Left lung (tissue), 4 donors: ENCODE measurements at regions not wholly inside any gene's neighbourhood (a gene's known extent, or its start where the extent isn't known, plus 50 kb on each side); places are given as distances from the start of the nearest gene placed in this dataset.

Experiments
- ATAC-seq: fragments of 200-7000 bp; cut with Tn5 transposase; one replicate; pipeline ENCODE4 v1.9.1; 2020; ENCODE audit warnings: moderate library complexity
- DNase-seq, 4 donors: peaks; one replicate each; pipeline ENCODE4 v3.0.0-alpha.2; 2013 to 2020
- H3K27ac ChIP-seq, 2 donors: fragments of 200-600 bp; sonication (generic) in 1 of 2; one replicate each; pipeline versions ENCODE4 v1.5.0 to v1.8.0; 2020 to 2021
- H3K27me3 ChIP-seq, 2 donors: fragments of 200-600 bp; sonication (generic) in 1 of 2; one replicate each; pipeline versions ENCODE4 v1.5.0 to v1.8.0; 2020 to 2021
- H3K36me3 ChIP-seq, 2 donors: fragments of 200-600 bp; sonication (generic) in 1 of 2; one replicate each; pipeline versions ENCODE4 v1.5.0 to v1.8.0; 2020 to 2021
- H3K4me1 ChIP-seq, 2 donors: fragments of 200-600 bp; one replicate each; pipeline ENCODE4 v1.8.0; 2021
- H3K4me3 ChIP-seq, 2 donors: fragments of 200-600 bp; sonication (generic) in 1 of 2; one replicate each; pipeline versions ENCODE4 v1.5.0 to v1.8.0; 2020 to 2021; ENCODE audit warnings: mild to moderate bottlenecking in 1 of 2
- H3K9me3 ChIP-seq, 2 donors: fragments of 200-600 bp; sonication (generic) in 1 of 2; one replicate each; pipeline versions ENCODE4 v1.5.0 to v1.8.0; 2020 to 2021
- intact Hi-C, 2 donors: fragments of 100-400 bp; cut with DNase I; formaldehyde crosslinking; loops; one replicate each; pipeline versions ENCODE4 v1.11.2 to v1.14.2; 2022
- TF ChIP-seq, protein P1 (sequence below), 2 donors: fragments of 200-600 bp; sonication (generic) in 1 of 2; IDR thresholded peaks; one replicate each; pipeline versions ENCODE4 v1.5.0 to v1.8.0; 2021; ENCODE audit warnings: antibody characterized with exemption in 2 of 2
- donor health status: DM: no; HTN: yes; CAD: no.
- donor health status: DM: no; HTN: no; CAD: no.

DNA sequence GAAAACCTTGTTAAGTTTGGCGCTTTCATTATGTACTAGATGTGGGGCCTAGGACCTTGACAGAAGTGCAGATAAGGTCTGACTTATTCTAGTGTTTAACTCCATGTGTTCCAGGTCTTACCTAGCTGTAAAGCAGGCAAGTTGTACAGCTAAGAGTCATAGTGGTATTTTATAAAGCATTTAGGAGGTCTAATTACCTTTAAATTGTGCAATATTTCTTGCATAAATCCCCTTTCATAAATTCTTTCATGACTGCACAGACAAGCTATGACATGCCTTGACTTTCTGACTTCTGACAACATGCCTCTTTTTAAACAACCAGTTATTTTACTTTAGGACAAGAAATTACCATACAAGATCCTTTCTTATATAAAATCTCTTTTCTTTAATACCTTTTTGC is 151.6 kb upstream of the VSTM2A start:
- H3K9me3 ChIP-seq: peaks cover 0 to 13% of the 10 kb centered on the region in 2 donors
- no peaks in the 10 kb centered on the region for H3K27me3 ChIP-seq
- intact Hi-C loops: no loop called here
- H3K4me1 ChIP-seq: no peaks in the 10 kb centered on the region
- no peak for DNase-seq
- no peak overlapping the region for H3K27ac ChIP-seq
- no peak overlapping the region for H3K4me3 ChIP-seq
- no peaks in the 10 kb centered on the region for H3K36me3 ChIP-seq
- TF ChIP-seq, protein P1, sequence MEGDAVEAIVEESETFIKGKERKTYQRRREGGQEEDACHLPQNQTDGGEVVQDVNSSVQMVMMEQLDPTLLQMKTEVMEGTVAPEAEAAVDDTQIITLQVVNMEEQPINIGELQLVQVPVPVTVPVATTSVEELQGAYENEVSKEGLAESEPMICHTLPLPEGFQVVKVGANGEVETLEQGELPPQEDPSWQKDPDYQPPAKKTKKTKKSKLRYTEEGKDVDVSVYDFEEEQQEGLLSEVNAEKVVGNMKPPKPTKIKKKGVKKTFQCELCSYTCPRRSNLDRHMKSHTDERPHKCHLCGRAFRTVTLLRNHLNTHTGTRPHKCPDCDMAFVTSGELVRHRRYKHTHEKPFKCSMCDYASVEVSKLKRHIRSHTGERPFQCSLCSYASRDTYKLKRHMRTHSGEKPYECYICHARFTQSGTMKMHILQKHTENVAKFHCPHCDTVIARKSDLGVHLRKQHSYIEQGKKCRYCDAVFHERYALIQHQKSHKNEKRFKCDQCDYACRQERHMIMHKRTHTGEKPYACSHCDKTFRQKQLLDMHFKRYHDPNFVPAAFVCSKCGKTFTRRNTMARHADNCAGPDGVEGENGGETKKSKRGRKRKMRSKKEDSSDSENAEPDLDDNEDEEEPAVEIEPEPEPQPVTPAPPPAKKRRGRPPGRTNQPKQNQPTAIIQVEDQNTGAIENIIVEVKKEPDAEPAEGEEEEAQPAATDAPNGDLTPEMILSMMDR (IDR thresholded peaks at IDR 0.05): no peak
- no peak for ATAC-seq

DNA sequence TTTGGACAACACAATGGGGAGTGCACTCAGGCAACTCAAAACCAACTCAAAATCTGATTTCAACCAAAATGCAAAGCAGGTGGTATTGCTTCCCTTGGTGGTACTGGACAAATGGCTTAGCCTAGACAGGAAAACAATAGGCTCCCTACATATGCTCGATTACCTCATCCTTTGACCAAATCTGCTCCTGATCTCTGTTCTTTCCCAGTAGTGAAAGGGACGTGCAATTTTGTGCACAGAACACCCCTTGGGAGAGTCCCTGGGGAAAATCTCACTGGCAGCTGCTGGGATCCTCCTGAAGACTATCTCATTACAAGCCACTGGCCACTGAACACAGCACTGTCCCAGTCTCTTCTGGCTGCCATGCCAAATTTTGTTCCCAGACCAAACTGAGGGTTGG is 149.2 kb upstream of the VSTM2A start:
- H3K4me3 ChIP-seq: no peak overlapping the region
- no peak overlapping the region for H3K27ac ChIP-seq
- H3K36me3 ChIP-seq: no peaks in the 10 kb centered on the region
- H3K27me3 ChIP-seq: no peaks in the 10 kb centered on the region
- H3K9me3 ChIP-seq: peaks cover 0 to 7% of the 10 kb centered on the region in 2 donors
- DNase-seq (no peak), ATAC-seq (no peak)
- TF ChIP-seq, protein P1 (IDR thresholded peaks at IDR 0.05): no peak
- intact Hi-C loops: no loop called here
- H3K4me1 ChIP-seq: no peaks in the 10 kb centered on the region

DNA sequence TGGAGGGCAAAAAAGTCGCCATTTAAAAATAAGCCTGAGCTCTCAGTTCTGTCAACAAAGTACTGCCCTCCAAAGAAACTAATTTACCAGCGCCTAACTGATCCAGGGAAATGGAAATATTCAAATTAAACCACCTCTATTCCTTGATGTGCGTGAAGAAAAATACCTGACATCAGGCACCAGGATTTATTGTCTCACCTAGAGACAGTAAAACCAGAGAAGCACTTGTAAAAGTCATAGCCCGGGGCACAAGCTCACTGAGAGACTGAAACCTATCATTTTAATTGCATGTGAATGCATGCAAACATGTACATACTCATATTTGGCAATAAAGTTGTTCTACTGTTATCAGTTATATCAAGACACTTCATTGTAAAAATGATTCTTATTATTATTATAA is 147.3 kb upstream of the VSTM2A start:
- Histone ChIP-seq H3K9me3 (peaks cover 0 to 6% of the 10 kb centered on the region in 2 donors), H3K4me1 (no peaks in the 10 kb centered on the region), H3K36me3 (no peaks in the 10 kb centered on the region), H3K27ac (no peak overlapping the region), H3K27me3 (no peaks in the 10 kb centered on the region), H3K4me3 (no peak overlapping the region)
- DNase-seq (no peak), ATAC-seq (no peak)
- intact Hi-C loops: no loop called here
- TF ChIP-seq, protein P1 (IDR thresholded peaks at IDR 0.05): no peak

DNA sequence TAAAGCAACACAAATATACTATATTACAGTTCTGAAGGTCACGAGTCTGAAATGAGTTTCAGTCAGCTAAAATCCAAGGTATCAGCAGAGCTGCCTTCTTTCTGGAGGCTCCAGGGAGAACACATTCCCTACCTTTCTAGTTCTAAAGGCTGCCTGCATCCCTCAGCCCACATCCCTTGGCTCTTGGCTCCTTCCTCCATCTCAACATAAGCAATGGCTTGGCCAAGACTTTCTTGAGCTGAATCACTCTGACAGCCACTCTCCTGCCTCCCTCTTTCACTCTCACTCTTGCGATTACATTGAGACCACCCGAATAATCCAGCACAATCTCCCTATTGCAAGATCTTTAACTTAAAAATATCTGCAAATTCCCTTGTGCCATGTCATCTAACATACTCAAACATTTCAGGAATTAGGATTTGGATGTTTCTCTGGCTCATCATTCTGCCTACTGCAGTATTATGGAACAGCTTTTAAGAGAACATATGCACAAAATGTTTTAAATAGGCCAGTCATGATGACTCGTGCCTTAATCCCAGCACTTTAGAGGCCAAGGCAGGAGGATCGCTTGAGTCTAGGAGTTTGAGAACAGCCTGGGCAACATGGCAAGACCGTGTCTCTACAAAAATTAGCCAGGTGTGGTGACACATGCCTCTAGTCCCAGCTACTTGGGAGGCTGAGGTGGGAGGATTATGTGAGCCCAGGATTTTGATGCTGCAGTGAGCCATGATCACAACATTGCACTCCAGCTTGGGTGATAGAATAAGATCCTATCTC is 144.2 kb upstream of the VSTM2A start:
- Histone ChIP-seq H3K36me3 (no peaks in the 10 kb centered on the region), H3K4me1 (no peaks in the 10 kb centered on the region), H3K27ac (no peak overlapping the region), H3K27me3 (no peaks in the 10 kb centered on the region), H3K4me3 (no peak overlapping the region), H3K9me3 (no peaks in the 10 kb centered on the region)
- no peak for ATAC-seq
- DNase-seq: no peak
- intact Hi-C loops: no loop called here
- TF ChIP-seq, protein P1 (IDR thresholded peaks at IDR 0.05): no peak

DNA sequence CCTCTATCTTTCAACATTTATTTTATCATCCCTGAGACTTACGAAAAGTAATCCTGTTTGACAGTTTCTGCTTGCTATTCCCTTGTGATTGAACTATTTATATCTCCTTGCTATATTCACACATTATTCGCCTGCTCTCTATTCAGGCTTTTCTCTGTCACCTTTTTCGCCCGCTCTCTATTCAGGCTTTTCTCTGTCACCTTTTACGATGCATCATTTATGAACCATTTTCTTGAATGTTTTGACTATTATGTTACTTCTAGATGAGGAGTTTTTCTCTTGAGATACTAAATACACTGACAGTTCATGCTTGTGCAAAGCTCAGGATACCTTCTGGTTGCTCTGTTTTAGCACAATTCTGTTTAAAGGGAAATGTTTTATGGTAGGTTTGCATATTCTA is 143.3 kb upstream of the VSTM2A start:
- Histone ChIP-seq H3K4me1 (no peaks in the 10 kb centered on the region), H3K27me3 (no peaks in the 10 kb centered on the region), H3K36me3 (no peaks in the 10 kb centered on the region), H3K4me3 (no peak overlapping the region), H3K9me3 (no peaks in the 10 kb centered on the region), H3K27ac (no peak overlapping the region)
- ATAC-seq (no peak), DNase-seq (no peak)
- intact Hi-C loops: no loop called here
- TF ChIP-seq, protein P1 (IDR thresholded peaks at IDR 0.05): no peak
